OCI-LY3 (cell line): ENCODE measurements at regions not wholly inside any gene's neighbourhood (a gene's known extent, or its start where the extent isn't known, plus 50 kb on each side); places are given as distances from the start of the nearest gene placed in this dataset.
A peak's percentile ranks its signal among the peaks of the same experiment; 100 is the strongest.

Source experiments
- H2AFZ ChIP-seq: fragments of 200-600, 300-600 bp; shearing (Covaris generic); 2 replicates; pipeline ENCODE4 v1.6.0; 2014; ENCODE audit warnings: antibody characterized with exemption, low read depth, low read length
- H3K27ac ChIP-seq: fragments of 200-600, 300-600 bp; sonication (generic); 2 replicates; pipeline ENCODE4 v1.5.1; 2014; ENCODE audit warnings: mild to moderate bottlenecking, low read length, moderate library complexity, mixed read lengths
- H3K27me3 ChIP-seq: fragments of 200-600, 300-600 bp; sonication (generic); 2 replicates; pipeline ENCODE4 v1.6.1; 2014; ENCODE audit warnings: low read depth, low read length, mixed read lengths
- H3K36me3 ChIP-seq: fragments of 200-600, 300-600 bp; sonication (generic); replicated peaks from 2 replicates; pipeline ENCODE3; 2014; ENCODE audit warnings: low read depth, low read length, mixed read lengths
- H3K4me1 ChIP-seq: fragments of 300-600, 200-600 bp; sonication (generic); 2 replicates; pipeline ENCODE4 v1.6.1; 2014; ENCODE audit warnings: low read length, mixed read lengths
- H3K4me2 ChIP-seq: fragments of 200-600, 300-600 bp; sonication (generic); 2 replicates; pipeline ENCODE4 v1.6.1; 2014; ENCODE audit warnings: low read length, mixed read lengths
- H3K4me3 ChIP-seq: fragments of 300-600, 200-600 bp; sonication (generic); 2 replicates; pipeline ENCODE4 v1.5.1; 2014; ENCODE audit warnings: antibody characterized with exemption, mild to moderate bottlenecking, low read length, moderate library complexity
- H3K79me2 ChIP-seq: fragments of 300-600, 200-600 bp; shearing (Covaris generic); 2 replicates; pipeline ENCODE4 v1.6.1; 2014; ENCODE audit warnings: mild to moderate bottlenecking, low read length, mixed read lengths
- H3K9ac ChIP-seq: fragments of 300-600, 200-600 bp; shearing (Covaris generic); 2 replicates; pipeline ENCODE4 v1.6.0; 2014; ENCODE audit warnings: mild to moderate bottlenecking, low read length, moderate library complexity
- H3K9me3 ChIP-seq: fragments of 200-600, 300-600 bp; shearing (Covaris generic); 2 replicates; pipeline ENCODE4 v1.6.1; 2014; ENCODE audit warnings: low read length, mixed read lengths; ENCODE audit not compliant: insufficient read depth
- H4K20me1 ChIP-seq: fragments of 200-600, 300-600 bp; sonication (generic); 2 replicates; pipeline ENCODE4 v1.6.1; 2016; ENCODE audit warnings: low read length, mixed read lengths; ENCODE audit not compliant: insufficient read depth
- CTCF ChIP-seq: fragments of 200-600, 300-600 bp; sonication (generic); IDR thresholded peaks from 2 replicates; pipeline ENCODE4 v1.5.1; 2014; ENCODE audit warnings: antibody characterized with exemption, low read length, low read depth
- EZH2phosphoT487 ChIP-seq: fragments of 200-600 bp; shearing (Covaris generic); IDR thresholded peaks from 2 replicates; pipeline ENCODE4 v1.6.1; 2018; ENCODE audit warnings: antibody characterized with exemption, mixed run types, low read depth

GRCh38 chr18:29439398-29439797 lies 1262.5 kb upstream of the CDH2 start:
- Histone ChIP-seq H3K79me2 (no peaks in the 10 kb centered on the region), H3K27me3 (no peaks in the 10 kb centered on the region), H3K36me3 (no peaks in the 10 kb centered on the region), H3K4me2 (no peak overlapping the region), H2AFZ (no peak overlapping the region), H3K9me3 (no peaks in the 10 kb centered on the region), H3K4me3 (no peak overlapping the region), H3K9ac (no peak overlapping the region), H4K20me1 (no peaks in the 10 kb centered on the region), H3K27ac (no peak overlapping the region), H3K4me1 (no peaks in the 10 kb centered on the region)
- TF ChIP-seq CTCF (peak; percentile 4; the same call in 1 of the 2 replicates), EZH2phosphoT487 (no peak)

GRCh38 chr18:29436459-29436858 lies 1259.5 kb upstream of the CDH2 start:
- H3K79me2 ChIP-seq = no peaks in the 10 kb centered on the region
- no peaks in the 10 kb centered on the region for H4K20me1 ChIP-seq
- no peak overlapping the region for H3K4me3 ChIP-seq
- 0 out of 2 replicates have a peak, but pooled peaks have one; percentile 9 for TF ChIP-seq CTCF
- no peak for TF ChIP-seq EZH2phosphoT487
- H3K27ac ChIP-seq = no peak overlapping the region
- no peak overlapping the region for H2AFZ ChIP-seq
- H3K4me2 ChIP-seq = no peak overlapping the region
- H3K9me3 ChIP-seq = no peaks in the 10 kb centered on the region
- no peaks in the 10 kb centered on the region for H3K36me3 ChIP-seq
- no peaks in the 10 kb centered on the region for H3K27me3 ChIP-seq
- H3K4me1 ChIP-seq = no peaks in the 10 kb centered on the region
- H3K9ac ChIP-seq = no peak overlapping the region

GRCh38 chr18:29434650-29435049 lies 1257.7 kb upstream of the CDH2 start:
- 0 out of 2 replicates have a peak, but pooled peaks cover 5% of the 10 kb centered on the region for H3K9me3 ChIP-seq
- no peaks in the 10 kb centered on the region for H3K36me3 ChIP-seq
- no peaks in the 10 kb centered on the region for H3K27me3 ChIP-seq
- no peak overlapping the region for H3K9ac ChIP-seq
- no peak overlapping the region for H3K4me2 ChIP-seq
- no peaks in the 10 kb centered on the region for H4K20me1 ChIP-seq
- TF ChIP-seq CTCF = no peak
- no peaks in the 10 kb centered on the region for H3K4me1 ChIP-seq
- H2AFZ ChIP-seq = no peak overlapping the region
- H3K27ac ChIP-seq = no peak overlapping the region
- H3K79me2 ChIP-seq = no peaks in the 10 kb centered on the region
- H3K4me3 ChIP-seq = no peak overlapping the region

GRCh38 chr18:29430416-29430815 lies 1253.5 kb upstream of the CDH2 start:
- TF ChIP-seq CTCF = no peak
- no peak for TF ChIP-seq EZH2phosphoT487
- 0 out of 2 replicates have a peak, but pooled peaks cover 5% of the 10 kb centered on the region for H3K9me3 ChIP-seq
- no peaks in the 10 kb centered on the region for H4K20me1 ChIP-seq
- H3K36me3 ChIP-seq = no peaks in the 10 kb centered on the region
- no peaks in the 10 kb centered on the region for H3K4me1 ChIP-seq
- no peaks in the 10 kb centered on the region for H3K79me2 ChIP-seq
- no peak overlapping the region for H3K4me3 ChIP-seq
- no peak overlapping the region for H2AFZ ChIP-seq
- H3K27me3 ChIP-seq = no peaks in the 10 kb centered on the region
- H3K4me2 ChIP-seq = no peak overlapping the region
- H3K9ac ChIP-seq = no peak overlapping the region
- no peak overlapping the region for H3K27ac ChIP-seq
